HG03175 (cell line): ENCODE measurements at regions not wholly inside any gene's neighbourhood (a gene's known extent, or its start where the extent isn't known, plus 50 kb on each side); places are given as distances from the start of the nearest gene placed in this dataset.

Source experiments
- ATAC-seq: cut with Tn5 transposase; IDR thresholded peaks from one replicate; pipeline ENCODE4 v1.9.1; 2021; ENCODE audit warnings: mild to moderate bottlenecking, moderate library complexity; ENCODE audit not compliant: unreplicated experiment

DNA sequence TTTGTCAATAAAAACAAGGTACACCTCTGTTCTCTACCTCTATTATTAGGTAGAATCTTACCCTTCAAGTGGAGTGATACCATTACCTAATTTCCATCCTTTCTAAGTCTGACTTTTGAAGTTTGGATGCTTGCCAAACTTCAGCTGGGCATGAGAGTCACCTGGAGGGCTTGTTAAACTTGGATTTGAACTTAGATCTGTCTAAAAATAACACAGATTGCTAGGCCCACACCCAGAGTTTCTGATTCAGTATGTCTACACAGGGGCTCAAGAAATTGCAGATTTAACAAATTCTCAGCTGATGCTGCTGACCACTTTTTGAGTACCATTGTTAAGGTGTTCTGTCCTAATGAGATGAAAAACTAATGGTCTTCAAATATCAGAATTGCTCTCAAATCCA is 512.2 kb downstream of the LMO7 start:
- ATAC-seq, result no peak

DNA sequence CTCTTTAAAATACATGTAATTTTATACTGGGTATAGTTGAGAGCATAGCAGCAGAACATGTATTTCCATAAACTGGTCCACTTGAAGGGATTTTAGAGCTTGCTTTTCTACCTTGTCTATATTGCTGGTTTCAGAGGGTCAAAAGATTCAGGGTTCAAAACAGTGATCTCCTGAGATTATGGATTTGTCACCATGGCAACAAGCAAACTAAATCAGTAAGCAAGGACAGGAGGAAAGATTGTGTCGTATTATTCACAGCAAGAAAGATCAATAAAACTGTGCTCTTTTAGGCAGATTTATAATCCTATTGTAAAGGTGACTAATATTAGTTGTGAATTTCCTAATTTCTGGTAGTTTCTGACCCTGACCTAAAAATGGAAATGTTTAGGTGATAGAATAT is 496.4 kb downstream of the LMO7 start:
- ATAC-seq, result no peak

DNA sequence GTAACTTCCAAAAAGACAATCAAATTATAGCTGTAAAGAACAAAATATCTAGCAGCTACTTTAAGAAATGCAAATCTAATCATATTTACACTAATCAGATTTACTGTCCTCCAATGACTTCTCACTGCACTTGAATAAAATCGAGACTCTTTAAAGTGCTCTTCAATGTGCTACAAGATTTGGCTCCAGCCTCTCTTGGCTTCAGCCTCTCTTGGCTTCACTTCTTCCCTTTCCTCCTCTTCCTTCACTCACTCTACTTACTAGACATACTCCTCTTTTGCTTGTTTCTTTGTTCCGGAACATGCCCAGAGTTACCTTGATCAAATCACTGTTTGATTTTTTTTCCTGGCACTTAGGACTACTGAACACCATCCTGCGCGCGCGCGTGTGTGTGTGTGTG is 495.4 kb downstream of the LMO7 start:
- no peak for ATAC-seq

DNA sequence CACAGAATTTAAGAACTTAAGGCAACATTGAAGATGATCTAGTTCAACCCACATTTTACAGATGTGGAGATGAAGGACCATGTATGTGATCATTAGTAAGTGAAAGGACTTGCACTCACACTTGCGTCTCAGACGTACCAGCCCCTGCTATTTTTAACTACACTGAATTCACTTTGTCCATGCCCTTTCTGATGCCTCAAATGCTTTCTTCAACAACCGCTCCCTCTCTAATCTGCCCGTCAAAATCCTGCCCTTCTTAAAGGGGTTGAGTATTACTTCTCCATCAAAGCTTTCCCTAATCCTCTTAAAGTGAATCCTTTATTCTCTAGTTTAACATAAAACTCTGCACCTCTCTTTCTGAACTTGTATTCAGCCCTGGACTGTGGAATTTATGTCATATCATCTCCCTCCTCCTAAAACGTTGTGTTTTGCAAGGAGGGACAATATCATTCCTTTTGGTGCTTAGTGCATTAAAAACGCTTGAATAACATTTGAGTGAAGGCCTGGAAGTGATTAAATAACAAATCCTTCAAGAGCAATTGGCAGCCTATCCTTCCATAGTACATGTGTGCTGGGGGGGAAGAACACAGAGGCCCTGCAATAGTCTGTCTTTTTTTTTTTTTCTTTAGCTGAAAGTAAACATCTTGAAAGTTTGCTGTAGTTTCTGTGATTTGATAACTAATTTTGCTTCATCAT is 493.3 kb downstream of the LMO7 start:
- ATAC-seq, result no peak

DNA sequence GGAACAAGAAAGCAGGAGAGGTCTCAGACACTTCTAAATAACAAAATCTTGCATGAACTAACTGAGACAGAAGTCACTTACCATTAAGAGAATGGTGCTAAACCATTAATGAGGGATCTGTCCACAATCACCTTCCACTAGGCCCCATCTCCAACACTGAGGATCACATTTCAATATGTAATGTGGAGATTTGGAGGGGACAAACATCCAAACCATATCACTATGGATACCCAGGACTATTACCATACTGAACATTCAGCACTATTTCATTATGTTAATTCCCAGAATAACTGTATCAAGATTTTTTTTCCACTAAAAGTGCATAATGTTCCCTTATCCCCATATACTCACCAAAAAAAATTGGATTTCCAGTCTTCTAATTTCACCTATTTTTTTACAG is 491.8 kb downstream of the LMO7 start:
- ATAC-seq, result no peak

DNA sequence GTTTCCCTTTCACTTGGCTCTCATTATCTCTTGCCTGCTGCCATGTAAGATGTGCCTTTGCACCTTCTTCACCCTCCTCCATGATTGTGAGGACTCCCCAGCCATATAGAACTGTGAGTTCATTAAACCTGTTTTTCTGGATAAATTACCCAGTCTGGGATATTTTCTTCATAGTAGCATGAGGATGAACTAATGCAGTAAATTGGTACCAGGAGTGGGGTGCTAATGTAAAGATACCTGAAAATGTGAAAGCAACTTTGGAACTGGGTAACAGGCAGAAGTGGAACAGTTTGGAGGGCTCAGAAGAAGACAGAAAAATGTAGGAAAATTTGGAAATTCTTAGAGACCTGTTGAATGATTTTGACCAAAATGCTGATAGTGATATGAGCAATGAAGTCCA is 487.4 kb downstream of the LMO7 start:
- no peak for ATAC-seq

DNA sequence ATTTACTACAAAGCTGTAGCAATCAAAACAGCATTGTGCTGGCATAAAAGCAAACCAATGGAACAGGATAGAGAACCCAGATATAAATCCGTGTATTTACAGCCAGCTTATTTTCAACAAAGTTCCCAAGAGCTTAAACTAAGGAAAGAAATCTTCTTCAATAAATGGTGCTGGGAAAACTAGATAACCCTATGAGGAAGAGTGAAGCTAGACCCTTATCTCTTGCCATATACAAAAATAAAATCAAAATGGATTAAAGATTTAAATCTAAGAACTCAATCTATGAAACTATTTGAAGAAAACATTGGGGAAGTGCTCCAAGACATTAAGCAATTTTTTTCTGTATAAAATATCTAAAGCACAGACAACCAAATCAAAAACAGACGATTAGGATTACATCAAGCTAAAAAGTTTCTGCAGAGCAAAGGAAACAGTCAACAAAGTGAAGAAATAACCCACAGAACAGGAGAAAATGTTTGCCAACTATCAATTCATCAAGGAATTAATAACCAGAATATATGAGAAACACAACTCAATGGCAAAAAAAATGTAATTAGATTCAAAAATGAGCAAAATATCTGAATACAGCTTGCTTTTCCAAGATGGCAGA is 480.7 kb downstream of the LMO7 start:
- no peak for ATAC-seq

DNA sequence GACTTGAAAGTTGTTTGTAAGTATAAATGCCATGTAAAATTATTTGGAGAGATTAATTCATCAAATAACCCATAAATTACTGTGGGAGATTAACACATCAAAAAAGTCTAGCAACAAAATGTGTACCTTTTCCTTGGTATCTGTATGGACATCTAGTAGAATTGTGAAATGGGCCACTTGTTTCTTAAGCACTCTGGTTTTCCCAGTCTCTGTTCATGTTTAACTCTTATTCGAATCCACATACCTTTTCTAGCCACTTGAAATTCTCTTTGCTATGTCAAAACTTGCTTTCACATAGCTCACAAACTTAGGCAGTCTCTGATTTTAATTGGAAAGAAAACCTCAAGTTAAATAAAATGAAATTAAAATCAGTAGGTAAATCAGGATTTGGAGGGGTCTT is 470.6 kb downstream of the LMO7 start:
- ATAC-seq, result no peak

DNA sequence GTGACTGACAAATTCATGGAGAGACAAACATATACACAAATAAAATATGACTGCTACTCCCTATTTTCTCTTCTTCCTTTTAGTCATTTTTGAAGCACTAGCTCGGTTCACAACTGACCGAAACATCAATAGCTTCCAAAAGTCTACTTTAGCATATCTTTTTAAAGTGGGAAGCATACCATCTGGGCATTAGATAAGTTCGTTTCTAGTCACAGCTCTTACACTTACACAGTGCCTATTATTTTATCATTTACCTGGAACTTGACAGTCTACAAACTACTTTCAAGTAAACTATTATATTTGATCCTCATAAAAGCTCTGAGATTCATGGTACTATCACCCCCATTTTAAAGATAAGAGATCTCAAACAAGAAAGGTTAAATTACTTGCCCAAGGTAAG is 458.5 kb downstream of the LMO7 start:
- ATAC-seq, result no peak

DNA sequence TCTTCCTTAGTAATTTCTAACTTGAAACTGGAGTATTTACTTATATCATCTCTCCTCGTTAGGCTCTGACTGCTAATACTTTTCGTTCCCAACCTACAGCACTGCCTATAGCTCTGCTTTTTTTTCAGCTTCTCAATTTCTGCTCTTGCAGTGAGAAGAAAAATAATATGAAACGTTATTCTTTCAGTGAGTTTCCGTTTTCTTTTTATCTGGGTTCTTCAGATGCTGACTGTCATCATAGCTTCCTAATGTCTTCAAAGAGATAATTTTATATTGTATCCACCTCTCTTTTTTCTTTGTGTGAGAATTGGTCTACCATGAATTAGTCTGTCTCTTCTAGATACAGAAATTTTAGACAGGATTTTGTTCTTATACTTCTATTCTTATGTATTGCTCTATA is 454.9 kb downstream of the LMO7 start:
- ATAC-seq, result no peak

DNA sequence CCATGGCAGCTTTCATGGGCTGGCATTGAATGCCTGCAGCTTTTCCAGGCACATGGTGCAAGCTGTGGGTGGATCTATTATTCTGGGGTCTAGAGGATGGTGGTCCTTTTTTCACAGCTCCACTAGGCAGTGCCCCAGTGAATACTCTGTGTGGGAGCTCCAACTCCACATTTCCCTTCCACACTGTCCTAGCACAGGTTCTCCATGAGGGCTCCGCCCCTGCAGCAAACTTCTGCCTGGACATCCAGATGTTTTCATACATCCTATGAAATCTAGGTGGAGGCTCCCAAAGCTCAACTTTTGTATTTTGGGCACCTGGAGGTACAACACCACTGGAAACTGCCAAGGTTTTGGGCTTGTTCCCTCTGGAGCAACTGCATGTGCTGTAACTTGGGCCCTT is 450.6 kb downstream of the LMO7 start:
- no peak for ATAC-seq

DNA sequence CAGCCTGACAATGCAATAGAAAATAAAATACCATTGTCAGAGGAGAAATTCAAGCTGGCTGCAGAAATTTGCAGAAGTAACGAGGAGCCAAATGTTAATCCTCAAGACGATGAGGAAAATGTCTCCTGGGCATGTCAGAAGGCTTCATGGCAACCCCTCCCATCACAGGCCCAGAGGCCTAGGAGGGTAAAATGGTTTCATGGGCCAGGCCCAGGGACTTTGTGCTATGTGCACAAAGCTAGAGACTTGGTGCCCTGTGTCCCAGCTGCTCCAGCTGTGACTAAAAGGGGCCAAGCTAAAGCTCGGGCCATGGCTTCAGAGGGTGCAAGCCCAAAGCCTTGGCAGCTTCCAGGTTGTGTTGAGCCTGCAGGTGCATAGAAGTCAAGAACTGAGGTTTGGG is 431.7 kb downstream of the LMO7 start:
- no peak for ATAC-seq

DNA sequence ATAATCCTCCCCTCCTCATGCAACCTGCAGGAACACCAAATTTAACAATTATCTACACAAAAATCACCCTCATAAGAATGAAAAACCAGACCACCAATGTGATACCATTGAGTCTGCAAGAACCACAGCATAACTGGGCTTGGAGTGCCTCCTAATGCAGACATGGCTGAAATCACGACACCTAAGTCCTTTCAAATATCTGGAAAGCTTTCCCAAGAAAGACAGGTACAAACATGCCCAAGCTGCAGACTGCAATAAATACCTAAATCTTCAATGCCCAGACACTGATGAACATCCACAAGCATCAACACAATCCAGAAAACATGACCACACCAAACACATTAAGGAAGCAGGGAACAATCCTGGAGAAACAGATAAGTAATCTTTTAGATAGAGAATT is 417.1 kb downstream of the LMO7 start:
- no peak for ATAC-seq

DNA sequence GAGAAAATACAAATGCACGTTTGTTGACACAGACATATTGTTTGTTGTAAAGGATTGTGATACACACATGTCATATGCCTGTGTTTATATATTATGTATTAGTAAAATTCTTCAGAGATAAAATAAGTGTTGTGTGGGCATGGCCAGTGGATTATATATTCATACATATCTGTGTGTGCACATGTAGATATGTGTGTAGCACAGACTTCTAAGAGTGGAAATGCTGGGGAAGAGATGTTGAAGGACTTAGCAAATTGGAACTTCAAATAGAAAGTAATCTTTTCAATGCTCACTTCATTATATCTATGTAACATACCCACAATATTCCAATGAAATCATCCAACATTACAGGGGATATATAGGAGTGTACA is 413.2 kb downstream of the LMO7 start:
- ATAC-seq, result no peak

DNA sequence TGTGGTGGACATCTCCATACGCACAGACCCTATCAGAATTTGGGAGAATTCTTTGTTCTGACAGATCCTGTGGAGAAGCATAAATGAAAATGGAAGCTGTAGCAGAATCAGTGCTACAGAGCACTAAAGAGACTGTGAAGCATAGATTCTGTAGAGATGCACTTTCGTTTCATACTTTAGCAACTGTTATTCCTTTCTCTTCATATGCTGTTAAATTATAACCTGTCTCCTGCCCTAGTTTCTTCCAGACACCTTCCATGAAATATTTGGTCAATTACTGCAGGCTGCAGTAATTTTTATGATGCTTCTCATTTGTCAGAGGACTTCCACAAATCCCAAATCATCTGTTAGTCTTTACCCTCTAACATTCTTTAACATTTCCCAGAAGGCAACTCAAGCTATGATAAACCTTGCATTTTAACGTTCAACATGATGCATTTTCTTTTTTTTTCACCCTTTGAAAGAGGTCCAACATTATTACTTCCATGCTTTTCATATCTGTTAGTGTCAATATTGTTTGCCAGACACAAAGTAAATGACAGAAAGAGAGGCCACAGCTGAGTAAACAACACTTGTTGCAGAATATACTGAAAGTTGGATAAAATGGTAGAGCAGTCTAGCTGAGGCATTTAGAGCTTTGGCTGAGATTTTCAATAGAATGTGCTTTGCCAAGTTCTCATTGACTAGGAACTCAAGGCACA is 412.7 kb downstream of the LMO7 start:
- no peak for ATAC-seq

DNA sequence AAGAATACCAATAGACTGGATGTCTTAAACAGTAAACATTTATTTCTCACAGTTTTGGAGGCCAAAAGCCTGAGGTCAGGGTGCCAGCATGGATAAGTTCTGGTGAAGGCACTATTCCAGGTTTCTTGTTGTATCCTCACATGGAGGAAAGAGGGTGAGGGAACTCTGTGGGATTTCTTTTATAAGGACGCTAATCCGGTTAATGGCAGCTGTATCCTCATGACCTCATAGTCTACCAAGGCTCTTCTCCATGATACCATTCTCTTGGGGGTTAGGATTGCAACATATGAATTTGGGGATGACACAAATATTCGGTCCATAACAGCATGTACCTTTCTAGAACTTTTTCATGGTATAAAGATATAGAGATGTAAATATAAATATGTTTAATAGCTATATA is 412.0 kb downstream of the LMO7 start:
- ATAC-seq, result no peak

DNA sequence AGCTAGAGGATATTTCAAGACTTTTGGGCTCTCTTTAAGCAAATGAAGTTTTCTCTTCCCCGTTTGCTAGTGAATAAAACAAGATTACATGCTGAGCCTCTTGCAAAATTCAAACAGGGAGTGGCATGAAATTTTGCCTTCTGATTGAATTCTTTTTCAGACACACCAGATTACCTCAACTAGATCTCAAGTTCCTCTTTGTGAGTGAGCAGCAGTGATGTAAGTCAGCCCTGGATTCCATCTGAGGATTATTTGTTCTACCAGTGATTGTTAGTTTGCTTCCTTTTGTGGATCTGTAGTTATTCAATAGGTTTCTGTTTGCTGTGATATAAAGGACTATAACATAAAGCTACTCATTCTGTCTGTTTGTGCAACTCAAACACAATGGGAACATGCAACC is 407.7 kb downstream of the LMO7 start:
- ATAC-seq, result no peak

DNA sequence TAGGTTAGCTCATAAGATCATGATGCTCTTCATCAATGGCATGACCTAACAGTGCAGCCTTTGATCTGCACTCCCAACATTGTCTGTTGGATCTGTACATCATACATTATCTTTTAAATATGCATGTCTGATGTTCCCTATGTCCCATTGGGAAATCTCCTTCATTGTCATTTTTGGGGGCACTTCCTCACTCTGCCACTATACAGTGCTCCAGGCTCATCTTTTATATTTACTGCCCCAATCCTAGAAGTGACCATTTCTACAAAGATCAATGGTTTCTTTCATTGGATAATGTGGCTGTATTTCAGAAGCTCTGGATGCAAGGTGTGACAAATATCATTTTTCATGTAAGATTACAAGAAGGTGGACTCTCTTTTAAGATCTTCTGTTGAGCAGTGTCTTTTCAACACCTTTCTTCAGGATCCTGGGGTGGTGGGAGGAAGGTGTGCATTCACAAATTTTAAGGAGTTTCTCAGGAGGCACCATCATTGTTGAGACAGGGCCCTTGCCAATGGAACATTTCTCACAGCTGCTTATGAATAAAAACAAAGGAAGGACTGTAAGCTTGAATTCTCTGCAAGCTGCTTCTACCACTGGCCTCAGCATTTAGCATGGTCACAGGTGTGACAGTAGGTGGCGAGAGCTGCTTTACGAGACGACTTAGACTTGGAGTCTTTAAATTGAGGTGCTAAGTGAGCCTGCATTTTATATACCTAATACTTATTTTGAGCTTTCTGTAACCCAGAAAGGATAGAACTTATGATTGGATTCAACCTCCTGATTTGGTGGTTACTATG is 403.0 kb downstream of the LMO7 start:
- ATAC-seq, result no peak

DNA sequence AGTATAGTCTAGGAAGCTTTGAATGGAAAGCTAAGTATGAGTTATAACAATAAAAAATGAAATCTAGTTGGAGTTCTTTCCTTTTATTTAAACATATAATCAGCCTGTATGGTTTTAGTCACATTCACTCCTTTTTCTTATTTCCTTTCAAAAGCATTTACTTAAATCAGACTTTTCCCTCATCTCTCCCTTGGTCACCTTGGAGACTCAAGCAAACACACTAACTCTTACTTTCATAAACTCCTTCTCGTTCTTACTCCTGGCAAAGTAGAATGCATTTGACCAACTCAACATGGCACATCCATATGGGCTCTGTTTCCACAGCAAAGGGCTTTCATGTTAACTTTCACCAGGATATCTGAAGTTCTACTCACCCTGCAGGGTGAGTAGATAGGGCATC is 400.0 kb downstream of the LMO7 start:
- ATAC-seq, result no peak

DNA sequence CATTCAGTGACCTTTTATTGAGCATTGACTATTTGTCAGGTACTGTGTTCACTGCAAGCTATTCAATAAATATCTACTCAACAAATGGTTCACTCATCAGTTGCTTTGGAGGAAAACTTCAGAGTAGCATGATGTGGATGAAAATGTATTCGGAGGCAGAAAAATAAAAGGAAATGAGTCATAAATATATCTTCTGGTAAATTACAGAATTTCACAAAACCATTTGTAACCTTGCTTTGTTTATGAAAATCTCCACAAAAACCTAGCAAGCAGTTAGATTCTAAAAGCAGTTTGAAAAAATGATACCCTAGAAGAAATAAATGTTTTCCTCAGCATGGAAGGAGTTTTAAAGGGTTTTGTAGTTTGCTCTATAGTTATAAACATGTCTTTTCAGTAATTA is 399.6 kb downstream of the LMO7 start:
- no peak for ATAC-seq

DNA sequence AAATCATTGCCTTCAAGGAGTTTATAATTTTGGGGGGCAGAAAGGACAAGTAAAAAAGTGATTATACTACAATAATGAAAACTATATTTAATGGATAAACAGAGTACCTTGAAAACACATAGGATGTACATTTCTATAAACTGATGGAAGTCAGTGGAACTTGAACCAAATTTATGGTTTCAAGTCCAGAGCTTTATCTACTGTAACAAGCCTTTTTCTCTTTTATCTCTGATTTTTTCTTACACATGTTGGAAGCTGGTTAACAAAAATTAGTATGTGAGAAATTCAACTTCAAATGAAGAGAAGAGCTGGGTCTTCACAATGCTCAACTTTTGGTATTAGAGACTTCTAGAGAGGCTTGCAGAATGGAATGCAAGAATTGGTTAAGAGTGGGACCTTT is 393.6 kb downstream of the LMO7 start:
- ATAC-seq, result no peak

DNA sequence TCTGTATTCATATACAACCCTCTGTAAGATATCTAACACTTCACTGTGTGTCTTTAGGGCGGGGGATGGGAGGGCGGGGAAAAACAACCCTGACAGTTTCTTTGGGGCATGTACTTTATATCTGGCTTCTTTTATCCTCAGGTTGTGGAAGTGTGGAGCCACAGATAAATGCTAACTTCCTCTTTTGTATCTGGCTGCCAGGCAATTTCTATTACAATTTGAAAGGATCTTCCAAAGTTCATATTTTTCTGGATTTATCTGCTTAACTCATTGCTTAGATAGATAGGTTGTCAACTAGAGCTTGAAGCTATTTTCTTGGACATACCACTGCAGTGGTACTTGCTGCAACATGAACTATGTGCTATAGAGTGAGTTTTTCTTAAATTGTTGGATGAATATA is 393.0 kb downstream of the LMO7 start:
- no peak for ATAC-seq
